B cell (primary cell): ENCODE measurements at regions not wholly inside any gene's neighbourhood (a gene's known extent, or its start where the extent isn't known, plus 50 kb on each side); places are given as distances from the start of the nearest gene placed in this dataset.

ENCODE experiments used
- ATAC-seq: fragments of 200-7000 bp; cut with Tn5 transposase; one replicate; pipeline ENCODE4 v1.10.0; 2021; ENCODE audit warnings: low read depth, mild to moderate bottlenecking, moderate number of reproducible peaks, moderate library complexity
- CTCF ChIA-PET: fragments of 350-600 bp; sonication (Branson Sonifier 250); formaldehyde crosslinking; loops from one replicate; lab custom pipeline; 2021; ENCODE audit warnings: antibody characterized with exemption, inconsistent platforms; lab: Charles Lee
- POLR2A ChIA-PET: fragments of 350-600 bp; sonication (Branson Sonifier 250); formaldehyde crosslinking; loops from one replicate; lab custom pipeline; 2021; ENCODE audit warnings: antibody characterized with exemption; lab: Charles Lee
- DNase-seq: peaks from one replicate; pipeline ENCODE4 v3.0.0; 2013
- H2AFZ ChIP-seq: 2 replicates; pipeline ENCODE4 v1.6.1; 2012; ENCODE audit warnings: mild to moderate bottlenecking, low read depth, low read length; ENCODE audit not compliant: insufficient read depth, poor library complexity, severe bottlenecking
- H3K27ac ChIP-seq, 2 donors: 1 replicate in 1 of 2; 2 replicates in 1 of 2; pipeline ENCODE4 v1.5.1; 2012 to 2013; ENCODE audit warnings: low read length in 2 of 2, mild to moderate bottlenecking in 2 of 2, moderate library complexity in 1 of 2
- H3K27me3 ChIP-seq, 4 experiments: fragments of 200-600 bp in 1 of 4; sonication (generic) in 1 of 4; replicated peaks in 1 of 4; 1 replicate in 2 of 4; 2 replicates in 2 of 4; pipeline versions ENCODE4 v1.6.1 to v1.7.0; 2013 to 2016; ENCODE audit warnings: low read length in 3 of 4, mild to moderate bottlenecking in 2 of 4, mixed read lengths in 1 of 4, moderate library complexity in 1 of 4; ENCODE audit not compliant: insufficient read depth in 4 of 4, control insufficient read depth in 3 of 4; ENCODE audit errors: control extremely low read depth in 1 of 4
- H3K36me3 ChIP-seq, 2 experiments: replicated peaks in 1 of 2; 1 replicate in 1 of 2; 2 replicates in 1 of 2; pipeline versions ENCODE4 v1.6.1 to v1.7.1; 2013; ENCODE audit warnings: low read length in 1 of 2; ENCODE audit not compliant: insufficient read depth in 2 of 2, control insufficient read depth in 1 of 2; ENCODE audit errors: control extremely low read depth in 1 of 2, extremely low read depth in 1 of 2
- H3K4me1 ChIP-seq, 2 donors: fragments of 200-600 bp in 1 of 2; sonication (generic) in 1 of 2; 1 replicate in 1 of 2; 2 replicates in 1 of 2; pipeline versions ENCODE4 v1.5.1 to v1.6.1; 2013 to 2017; ENCODE audit warnings: low read length in 2 of 2; ENCODE audit not compliant: control insufficient read depth in 2 of 2, insufficient read depth in 2 of 2
- H3K4me2 ChIP-seq: replicated peaks from 2 replicates; pipeline ENCODE3; 2012; ENCODE audit warnings: mild to moderate bottlenecking, low read depth, low read length; ENCODE audit not compliant: poor library complexity, severe bottlenecking
- H3K4me3 ChIP-seq, 5 experiments: fragments of 200-600 bp in 1 of 5; sonication (generic) in 1 of 5; 1 replicate in 3 of 5; 2 replicates in 2 of 5; pipeline versions ENCODE4 v1.5.1 to v1.7.0; 2011 to 2016; ENCODE audit warnings: low read length in 4 of 5, mild to moderate bottlenecking in 4 of 5, low read depth in 2 of 5, control low read depth in 1 of 5, moderate library complexity in 1 of 5; ENCODE audit not compliant: insufficient read depth in 1 of 5; ENCODE audit errors: control extremely low read depth in 1 of 5, extremely low read depth in 1 of 5
- H3K79me2 ChIP-seq: fragments of 200-600 bp; sonication (generic); one replicate; pipeline ENCODE4 v1.6.0; 2016; ENCODE audit warnings: low read length; ENCODE audit not compliant: control insufficient read depth, insufficient read depth
- H3K9ac ChIP-seq: fragments of 200-600 bp; sonication (generic); 2 replicates; pipeline ENCODE4 v1.6.1; 2017; ENCODE audit warnings: mild to moderate bottlenecking, low read length, moderate library complexity
- H3K9me3 ChIP-seq, 3 donors: one replicate each; pipeline versions ENCODE4 v1.6.1 to v1.7.1; 2013; ENCODE audit warnings: low read length in 2 of 3; ENCODE audit not compliant: control insufficient read depth in 2 of 3, insufficient read depth in 1 of 3; ENCODE audit errors: control extremely low read depth in 1 of 3
- H4K20me1 ChIP-seq: 2 replicates; pipeline ENCODE4 v1.6.0; 2012; ENCODE audit warnings: mild to moderate bottlenecking, low read length; ENCODE audit not compliant: insufficient read depth, control insufficient read depth, poor library complexity, severe bottlenecking
- H3K27ac Mint-ChIP-seq: one replicate; pipeline ENCODE4 v1.8.0; 2021; ENCODE audit warnings: mixed read lengths
- H3K27me3 Mint-ChIP-seq: one replicate; pipeline ENCODE4 v1.8.0; 2021; ENCODE audit warnings: mixed read lengths
- H3K4me1 Mint-ChIP-seq: one replicate; pipeline ENCODE4 v1.8.0; 2021; ENCODE audit warnings: mixed read lengths
- H3K4me3 Mint-ChIP-seq: one replicate; pipeline ENCODE4 v1.8.0; 2021; ENCODE audit warnings: mixed read lengths
- H3K9me3 Mint-ChIP-seq: one replicate; pipeline ENCODE4 v1.8.0; 2022; ENCODE audit warnings: mixed read lengths; ENCODE audit not compliant: insufficient read depth
- EZH2 ChIP-seq: IDR thresholded peaks from 2 replicates; pipeline ENCODE4 v1.6.1; 2012; ENCODE audit warnings: borderline replicate concordance, low read depth, mild to moderate bottlenecking, moderate library complexity, low read length; ENCODE audit not compliant: insufficient read depth, poor library complexity, severe bottlenecking
- WGBS: methylation state at CpG from one replicate; pipeline ENCODE4 v1.1.5; 2013; ENCODE audit warnings: missing lambda C conversion rate; ENCODE audit not compliant: insufficient coverage; 5-methylcytosine and 5-hydroxymethylcytosine counted together
- intact Hi-C: fragments of 100-400 bp; cut with micrococcal nuclease; formaldehyde crosslinking; loops from one replicate; pipeline ENCODE4 v1.10.0; 2022
- TF ChIP-seq, protein P1 (sequence below): fragments of 200-600 bp; IDR thresholded peaks from one replicate; pipeline ENCODE4 v1.8.0; 2022; ENCODE audit warnings: antibody characterized with exemption, mild to moderate bottlenecking

GRCh38 chr7:15750727-15751126 is 64.2 kb upstream of the MEOX2 start:
- no CpG with 5 or more reads among the region's 3 CpGs for WGBS
- intact Hi-C loops: no loop called here
- ATAC-seq: no peak

GRCh38 chr7:15749631-15750030 is 63.1 kb upstream of the MEOX2 start:
- H3K4me1 ChIP-seq: no peaks in the 10 kb centered on the region
- ATAC-seq: no peak
- ChIA-PET CTCF (no interaction called here), POLR2A (no interaction called here)
- H4K20me1 ChIP-seq: no peaks in the 10 kb centered on the region
- H3K27ac ChIP-seq: no peak overlapping the region
- H3K4me3 Mint-ChIP-seq: no peak overlapping the region
- intact Hi-C loops: no loop called here
- no peaks in the 10 kb centered on the region for H3K27me3 ChIP-seq
- TF ChIP-seq, protein P1, sequence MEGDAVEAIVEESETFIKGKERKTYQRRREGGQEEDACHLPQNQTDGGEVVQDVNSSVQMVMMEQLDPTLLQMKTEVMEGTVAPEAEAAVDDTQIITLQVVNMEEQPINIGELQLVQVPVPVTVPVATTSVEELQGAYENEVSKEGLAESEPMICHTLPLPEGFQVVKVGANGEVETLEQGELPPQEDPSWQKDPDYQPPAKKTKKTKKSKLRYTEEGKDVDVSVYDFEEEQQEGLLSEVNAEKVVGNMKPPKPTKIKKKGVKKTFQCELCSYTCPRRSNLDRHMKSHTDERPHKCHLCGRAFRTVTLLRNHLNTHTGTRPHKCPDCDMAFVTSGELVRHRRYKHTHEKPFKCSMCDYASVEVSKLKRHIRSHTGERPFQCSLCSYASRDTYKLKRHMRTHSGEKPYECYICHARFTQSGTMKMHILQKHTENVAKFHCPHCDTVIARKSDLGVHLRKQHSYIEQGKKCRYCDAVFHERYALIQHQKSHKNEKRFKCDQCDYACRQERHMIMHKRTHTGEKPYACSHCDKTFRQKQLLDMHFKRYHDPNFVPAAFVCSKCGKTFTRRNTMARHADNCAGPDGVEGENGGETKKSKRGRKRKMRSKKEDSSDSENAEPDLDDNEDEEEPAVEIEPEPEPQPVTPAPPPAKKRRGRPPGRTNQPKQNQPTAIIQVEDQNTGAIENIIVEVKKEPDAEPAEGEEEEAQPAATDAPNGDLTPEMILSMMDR: no peak
- no peak for TF ChIP-seq EZH2
- H3K9ac ChIP-seq: no peak overlapping the region
- peaks cover 0 to under 1% (median 0%) of the 10 kb centered on the region in 3 donors for H3K9me3 ChIP-seq
- no peaks in the 10 kb centered on the region for H3K4me1 Mint-ChIP-seq
- no peak overlapping the region for H3K4me2 ChIP-seq
- no peak overlapping the region for H2AFZ ChIP-seq
- DNase-seq: no peak
- H3K9me3 Mint-ChIP-seq: no peaks in the 10 kb centered on the region
- H3K27me3 Mint-ChIP-seq: no peaks in the 10 kb centered on the region
- 100% methylated on average over 1 of the region's 3 CpGs for WGBS
- no peak overlapping the region for H3K4me3 ChIP-seq
- H3K27ac Mint-ChIP-seq: no peak overlapping the region
- H3K79me2 ChIP-seq: no peaks in the 10 kb centered on the region
- no peaks in the 10 kb centered on the region for H3K36me3 ChIP-seq

More at GRCh38 chr7:15750727-15751126, 64.2 kb upstream of the MEOX2 start:
- peaks cover 0 to 3% (median 0%) of the 10 kb centered on the region in 3 donors for H3K9me3 ChIP-seq
- TF ChIP-seq, protein P1: no peak
- no peak for TF ChIP-seq EZH2
- CTCF ChIA-PET: no interaction called here
- H3K4me3 ChIP-seq: no peak overlapping the region
- no peaks in the 10 kb centered on the region for H3K27me3 ChIP-seq
- no peak overlapping the region for H3K9ac ChIP-seq
- DNase-seq: no peak
- no peaks in the 10 kb centered on the region for H3K27me3 Mint-ChIP-seq
- no peaks in the 10 kb centered on the region for H3K4me1 Mint-ChIP-seq
- no peaks in the 10 kb centered on the region for H4K20me1 ChIP-seq
- H3K4me3 Mint-ChIP-seq: no peak overlapping the region
- H2AFZ ChIP-seq: no peak overlapping the region
- no peak overlapping the region for H3K4me2 ChIP-seq
- H3K27ac ChIP-seq: no peak overlapping the region
- no peaks in the 10 kb centered on the region for H3K4me1 ChIP-seq
- POLR2A ChIA-PET: no interaction called here
- no peak overlapping the region for H3K27ac Mint-ChIP-seq
- H3K36me3 ChIP-seq: no peaks in the 10 kb centered on the region
- no peaks in the 10 kb centered on the region for H3K79me2 ChIP-seq
- H3K9me3 Mint-ChIP-seq: no peaks in the 10 kb centered on the region
